ENCODE measurements at regions not wholly inside any gene's neighbourhood (a gene's known extent, or its start where the extent isn't known, plus 50 kb on each side); places are given as distances from the start of the nearest gene placed in this dataset.

DNA sequence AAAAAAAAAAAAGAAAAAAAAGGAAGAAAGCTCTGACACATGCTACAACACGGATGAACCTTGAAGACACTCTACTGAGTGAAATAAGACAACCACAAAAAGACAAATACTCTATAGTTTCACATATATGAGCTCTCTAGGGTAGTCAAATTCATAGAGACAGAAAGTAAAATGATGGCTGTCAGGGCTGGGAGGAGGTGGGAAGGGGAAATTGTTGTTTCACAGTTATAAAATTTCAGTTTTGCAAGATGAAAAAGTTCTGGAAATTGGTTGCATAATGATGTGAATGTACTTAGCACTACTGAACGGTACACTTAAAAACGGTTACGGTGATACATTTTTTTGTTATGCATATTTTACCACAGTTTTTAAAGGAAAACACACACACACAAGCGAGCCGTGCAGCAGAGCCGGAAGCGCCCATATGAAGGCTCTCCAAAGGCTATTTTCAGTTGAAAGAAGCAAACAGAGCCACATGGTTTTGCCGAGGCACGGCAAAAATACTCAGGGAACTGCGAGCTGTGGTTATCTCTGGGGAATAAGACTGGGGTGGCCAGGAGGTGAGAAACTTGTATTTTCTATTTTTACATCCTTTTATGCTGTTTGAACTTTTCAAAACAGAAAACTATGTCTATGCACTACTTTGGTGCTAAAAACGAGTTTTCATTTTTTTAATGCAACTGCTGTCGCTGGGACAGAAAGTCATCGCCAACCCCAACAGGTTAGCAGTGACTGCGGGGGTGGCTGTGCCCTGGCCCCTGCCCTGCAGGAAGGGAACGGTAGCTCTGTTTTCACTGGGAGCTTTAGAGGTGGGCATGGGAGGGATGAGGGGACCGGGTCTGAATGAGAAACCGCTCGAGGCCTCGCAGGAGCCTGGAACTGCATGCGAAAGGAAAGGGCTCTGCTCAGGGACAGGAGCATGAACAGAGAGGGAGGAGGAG is 132.9 kb downstream of the OAT start:
- no peak overlapping the region for H3K27ac ChIP-seq (ENCODE audit: insufficient read length, low read depth, low read length)
- no peak overlapping the region for H2BK120ac ChIP-seq (ENCODE audit: low read depth, low read length, poor library complexity, severe bottlenecking)
- no peak for DNase-seq
- H2AFZ ChIP-seq (ENCODE audit: low read length), result no peak overlapping the region
- no peaks in the 10 kb centered on the region for H3K9me3 ChIP-seq (ENCODE audit: control insufficient read depth, low read depth, low read length)
- Mint-ChIP-seq H3K4me3 (no peak overlapping the region), H3K27ac (no peak overlapping the region), H3K36me3 (ENCODE audit: insufficient read depth in 1 of 3, low read depth in 3 of 3) (no peaks in the 10 kb centered on the region), H3K9me3 (no peaks in the 10 kb centered on the region), H3K27me3 (ENCODE audit: low read depth) (peaks cover 5% of the 10 kb centered on the region), H3K4me1 (no peaks in the 10 kb centered on the region)
- H3K27me3 ChIP-seq (ENCODE audit: insufficient read depth, low read length), result no peaks in the 10 kb centered on the region
- H4K8ac ChIP-seq (replicated peaks; ENCODE audit: insufficient read length, low read depth, low read length), result no peak overlapping the region
- H3K4me2 ChIP-seq (ENCODE audit: insufficient read depth, insufficient read length, low read length), result no peak overlapping the region
- H4K91ac ChIP-seq (ENCODE audit: insufficient read length, low read depth, low read length), result no peak overlapping the region
- H3K23me2 ChIP-seq (ENCODE audit: insufficient read length, low read depth, low read length, poor library complexity, severe bottlenecking), result no peaks in the 10 kb centered on the region
- H2AK5ac ChIP-seq (ENCODE audit: insufficient read length, low read length), result no peak overlapping the region
- no peak overlapping the region for H3T11ph ChIP-seq (ENCODE audit: low read length)
- H3K79me2 ChIP-seq (ENCODE audit: insufficient read depth, low read length), result no peaks in the 10 kb centered on the region
- no peaks in the 10 kb centered on the region for H3K4me1 ChIP-seq (ENCODE audit: insufficient read depth, low read length)
- no peak overlapping the region; the same call in 1 of the 2 replicates for H3K14ac ChIP-seq (ENCODE audit: insufficient read depth, low read length)
- no peak overlapping the region for H2BK12ac ChIP-seq (ENCODE audit: insufficient read length, low read depth, low read length)
- no peaks in the 10 kb centered on the region for H3K79me1 ChIP-seq (ENCODE audit: insufficient read depth, low read depth, low read length, poor library complexity, severe bottlenecking)
- H3K23ac ChIP-seq (ENCODE audit: insufficient read length, low read depth, low read length), result no peak overlapping the region
- no peak overlapping the region for H3K9ac ChIP-seq (ENCODE audit: extremely low read depth, insufficient read length, low read length)
- no peak overlapping the region for H2BK5ac ChIP-seq (ENCODE audit: insufficient read length, low read length)
- H4K5ac ChIP-seq (ENCODE audit: insufficient read length, low read depth, low read length), result no peak overlapping the region
- TF ChIP-seq, protein P1, sequence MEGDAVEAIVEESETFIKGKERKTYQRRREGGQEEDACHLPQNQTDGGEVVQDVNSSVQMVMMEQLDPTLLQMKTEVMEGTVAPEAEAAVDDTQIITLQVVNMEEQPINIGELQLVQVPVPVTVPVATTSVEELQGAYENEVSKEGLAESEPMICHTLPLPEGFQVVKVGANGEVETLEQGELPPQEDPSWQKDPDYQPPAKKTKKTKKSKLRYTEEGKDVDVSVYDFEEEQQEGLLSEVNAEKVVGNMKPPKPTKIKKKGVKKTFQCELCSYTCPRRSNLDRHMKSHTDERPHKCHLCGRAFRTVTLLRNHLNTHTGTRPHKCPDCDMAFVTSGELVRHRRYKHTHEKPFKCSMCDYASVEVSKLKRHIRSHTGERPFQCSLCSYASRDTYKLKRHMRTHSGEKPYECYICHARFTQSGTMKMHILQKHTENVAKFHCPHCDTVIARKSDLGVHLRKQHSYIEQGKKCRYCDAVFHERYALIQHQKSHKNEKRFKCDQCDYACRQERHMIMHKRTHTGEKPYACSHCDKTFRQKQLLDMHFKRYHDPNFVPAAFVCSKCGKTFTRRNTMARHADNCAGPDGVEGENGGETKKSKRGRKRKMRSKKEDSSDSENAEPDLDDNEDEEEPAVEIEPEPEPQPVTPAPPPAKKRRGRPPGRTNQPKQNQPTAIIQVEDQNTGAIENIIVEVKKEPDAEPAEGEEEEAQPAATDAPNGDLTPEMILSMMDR (conservative IDR thresholded peaks at IDR 0.05), result no peak
- whole genome bisulfite sequencing (ENCODE audit: extremely low coverage, insufficient read length, low lambda C conversion rate), result no CpG with 5 or more reads among the region's 21 CpGs
- H2BK15ac ChIP-seq (ENCODE audit: low read depth, low read length), result no peak overlapping the region
- no peak overlapping the region for H3K4ac ChIP-seq (ENCODE audit: low read depth, low read length)
- no peak overlapping the region for H3K56ac ChIP-seq (ENCODE audit: insufficient read length, low read depth, low read length)
- no peak overlapping the region for H2BK20ac ChIP-seq (ENCODE audit: low read depth, low read length, poor library complexity, severe bottlenecking)
- no peaks in the 10 kb centered on the region for H4K20me1 ChIP-seq (ENCODE audit: control insufficient read depth, insufficient read depth, insufficient read length)
- no peak overlapping the region for H3K18ac ChIP-seq (ENCODE audit: insufficient read length, low read depth, low read length)
